Activated naive CD8-positive, alpha-beta T cell treated with anti-CD3 and anti-CD28 coated beads, Interleukin-2, amount 50 U/mL, for 16 hours (primary cell): ENCODE measurements at regions not wholly inside any gene's neighbourhood (a gene's known extent, or its start where the extent isn't known, plus 50 kb on each side); places are given as distances from the start of the nearest gene placed in this dataset.
"Not testable (repeated sequence)": the region's sequence is repeated elsewhere in the genome, so short reads cannot be mapped to it uniquely, and the experiment has no call there.

Experiments used
- DNase-seq: peaks from one replicate; pipeline ENCODE4 v3.0.0-alpha.2; 2020; ENCODE audit warnings: low read depth, low spot score

DNA sequence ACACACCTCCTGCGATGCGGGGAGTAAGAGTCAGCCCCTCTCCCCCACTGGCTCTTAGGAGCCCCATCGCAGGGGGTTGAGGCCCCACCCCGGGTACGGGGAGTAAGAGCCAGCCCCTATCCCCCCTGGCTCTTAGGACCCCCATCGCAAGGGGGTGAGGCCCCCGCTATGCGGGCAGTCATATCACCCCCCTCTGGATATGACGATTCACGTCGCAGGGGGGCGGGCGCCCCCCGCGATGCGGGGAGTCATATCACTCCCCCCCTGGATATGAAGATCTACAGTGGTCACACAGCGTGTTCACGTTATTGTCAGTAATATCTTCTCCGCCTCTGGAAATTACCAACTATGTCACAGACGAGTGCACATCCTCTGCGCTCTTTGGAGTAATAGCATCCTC, 61.1 kb downstream of the DEFB131A start:
- DNase-seq, result not testable (repeated sequence)

DNA sequence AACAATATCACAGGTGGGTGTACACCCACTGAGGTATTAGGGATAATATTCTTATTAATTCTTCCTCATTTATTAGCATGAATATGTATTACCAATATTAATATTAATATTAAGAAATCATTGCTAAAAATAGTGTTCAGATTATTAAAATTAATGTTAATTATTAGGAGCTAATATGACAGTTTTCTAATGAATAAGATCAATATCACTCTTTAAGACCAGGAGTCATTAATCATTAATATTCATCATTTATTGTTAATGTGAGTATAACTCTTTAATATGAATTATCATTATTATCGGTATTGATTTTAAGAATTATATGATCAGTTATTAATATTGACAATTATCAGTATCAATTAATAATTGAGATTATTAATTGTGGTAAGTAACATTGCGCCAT, 62.5 kb downstream of the DEFB131A start:
- DNase-seq, result not testable (repeated sequence)

DNA sequence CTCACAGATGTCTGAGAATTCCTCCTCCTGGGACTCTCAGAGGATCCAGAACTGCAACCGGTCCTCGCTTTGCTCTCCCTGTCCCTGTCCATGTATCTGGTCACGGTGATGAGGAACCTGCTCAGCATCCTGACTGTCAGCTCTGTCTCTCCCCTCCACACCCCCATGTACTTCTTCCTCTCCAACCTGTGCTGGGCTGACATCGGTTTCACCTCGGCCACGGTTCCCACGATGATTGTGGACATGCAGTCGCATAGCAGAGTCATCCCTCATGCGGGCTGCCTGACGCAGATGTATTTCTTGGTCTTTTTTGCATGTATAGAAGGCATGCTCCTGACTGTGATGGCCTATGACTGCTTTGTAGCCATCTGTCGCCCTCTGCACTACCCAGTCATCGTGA, 68.7 kb downstream of the DEFB131A start:
- DNase-seq, result not testable (repeated sequence)

DNA sequence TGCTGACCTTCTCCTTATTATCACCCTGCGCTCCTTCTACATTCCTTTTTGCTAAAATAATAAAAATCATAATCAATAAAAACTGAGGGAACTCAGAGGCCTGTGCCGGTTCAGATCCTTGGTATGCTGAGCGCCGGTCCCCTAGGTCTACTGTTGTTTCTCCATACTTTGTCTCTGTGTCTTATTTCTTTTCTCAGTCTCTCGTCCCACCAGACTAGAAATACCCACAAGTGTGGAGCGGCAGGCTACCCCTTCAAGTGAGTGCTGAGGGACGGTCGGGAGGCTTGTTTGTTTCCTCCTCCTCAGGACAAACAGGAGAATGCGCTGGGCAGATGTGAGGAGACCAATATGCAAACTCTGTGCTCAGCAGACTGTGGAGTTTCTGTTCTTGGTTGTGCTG, 75.4 kb downstream of the DEFB131A start:
- not testable (repeated sequence) for DNase-seq

DNA sequence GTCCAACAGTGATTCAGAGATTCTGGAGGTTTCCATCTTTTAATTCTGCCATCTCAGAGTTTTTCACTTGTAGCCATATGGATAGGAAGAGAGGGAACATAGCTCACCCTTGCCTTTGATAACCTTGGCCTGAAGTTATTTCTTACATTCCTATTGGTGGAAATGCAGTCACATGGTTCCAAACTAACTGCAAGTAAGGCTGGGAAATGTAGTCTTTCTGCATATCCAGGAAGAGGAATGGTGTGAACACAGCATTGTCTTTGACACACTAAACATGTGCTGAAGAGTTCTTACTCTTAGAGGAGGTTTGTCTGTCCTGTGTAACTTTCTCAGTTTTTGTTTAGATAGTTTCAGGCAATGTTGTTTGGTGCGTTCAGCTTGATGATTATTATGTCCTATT, 78.7 kb downstream of the DEFB131A start:
- not testable (repeated sequence) for DNase-seq

DNA sequence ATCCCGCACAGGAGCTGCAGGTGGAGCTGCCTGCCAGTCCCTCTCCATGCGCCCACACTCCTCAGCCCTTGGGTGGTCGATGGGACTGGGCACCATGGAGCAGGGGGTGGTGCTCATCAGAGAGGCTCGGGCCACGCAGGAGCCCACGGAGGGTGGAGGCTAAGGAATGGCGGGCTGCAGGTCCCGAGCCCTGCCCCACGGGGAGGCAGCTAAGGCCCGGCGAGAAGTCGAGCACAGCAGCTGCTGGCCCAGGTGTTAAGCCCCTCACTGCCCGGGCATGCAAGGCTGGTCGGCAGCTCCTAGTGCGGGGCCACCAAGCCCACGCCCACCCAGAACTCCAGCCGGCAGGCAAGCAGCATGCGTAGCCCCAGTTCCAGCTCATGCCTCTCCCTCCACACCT, 80.2 kb downstream of the DEFB131A start:
- DNase-seq, result not testable (repeated sequence)

DNA sequence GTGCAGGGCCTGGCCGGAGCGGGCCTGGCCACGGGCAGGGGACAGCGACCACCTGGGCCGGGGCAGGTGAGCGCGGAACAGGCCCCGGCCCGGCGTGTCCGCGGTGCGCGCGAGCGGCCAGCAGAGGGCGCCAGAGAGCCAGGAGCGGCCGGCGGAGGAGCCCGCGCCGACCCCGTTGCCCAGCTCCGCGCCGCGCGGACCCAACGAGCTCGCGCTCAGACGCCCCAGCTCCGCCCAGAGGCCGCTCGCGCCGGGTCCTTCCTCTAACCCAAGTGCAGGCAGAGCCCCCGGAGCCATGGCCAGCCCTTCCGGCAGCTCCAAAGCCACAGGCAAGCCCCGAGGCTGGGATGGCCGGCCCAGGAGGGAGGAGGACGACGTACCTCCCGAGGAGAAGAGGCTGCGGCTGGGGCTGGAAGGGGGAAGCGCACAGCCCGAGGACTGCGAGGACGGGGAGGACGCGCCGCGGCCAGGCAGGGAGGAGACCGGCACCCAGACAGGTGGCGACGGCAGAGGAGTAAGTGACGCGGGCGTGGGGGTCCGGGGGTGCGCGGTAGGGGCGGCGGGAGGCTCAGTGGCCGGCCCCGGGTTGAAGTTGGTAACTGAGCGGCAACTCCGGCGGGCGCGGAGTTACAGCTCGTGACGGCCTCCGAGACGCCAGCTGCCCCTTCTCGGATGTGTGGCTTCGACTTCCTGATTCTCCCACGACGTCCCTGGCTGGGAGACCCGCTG, 88.1 kb downstream of the DEFB131A start:
- peak; percentile 42 for DNase-seq

DNA sequence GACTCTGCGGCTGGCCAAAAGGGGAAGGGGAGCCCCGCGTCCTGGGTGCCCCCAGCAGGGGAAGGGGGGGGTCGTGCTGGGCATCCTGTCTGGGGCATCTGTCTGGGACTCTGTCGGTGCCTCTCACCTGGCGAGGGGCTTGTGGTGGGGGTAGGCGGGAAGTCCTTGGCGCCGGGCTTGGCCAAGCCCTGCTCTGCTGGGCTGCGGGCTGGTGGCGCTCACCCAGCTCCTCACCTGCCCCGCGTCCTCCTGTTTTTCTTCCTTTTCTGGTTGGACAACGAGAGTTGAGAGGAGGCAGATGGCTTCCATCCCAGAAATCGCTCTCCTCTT, 88.6 kb downstream of the DEFB131A start:
- not testable (repeated sequence) for DNase-seq

DNA sequence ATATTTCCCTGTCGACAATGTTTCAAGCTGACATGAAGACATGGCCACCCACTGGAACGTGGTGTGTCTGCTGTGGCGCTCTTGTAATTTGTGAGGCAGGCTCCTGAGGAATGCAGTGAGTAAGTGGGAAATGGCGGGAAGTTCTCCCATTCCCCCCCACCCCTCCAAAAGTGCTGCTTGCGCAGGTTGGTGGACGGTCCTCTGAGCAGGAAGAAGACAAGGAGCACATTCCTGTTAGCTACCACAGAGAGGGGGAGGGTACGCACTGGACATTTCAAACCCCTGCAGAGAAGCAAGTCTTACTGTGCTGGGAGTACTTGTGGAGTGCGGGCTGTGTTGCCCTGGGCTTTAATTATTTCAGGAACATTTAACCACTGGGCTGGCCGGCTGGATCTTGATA, 92.9 kb downstream of the DEFB131A start:
- not testable (repeated sequence) for DNase-seq

DNA sequence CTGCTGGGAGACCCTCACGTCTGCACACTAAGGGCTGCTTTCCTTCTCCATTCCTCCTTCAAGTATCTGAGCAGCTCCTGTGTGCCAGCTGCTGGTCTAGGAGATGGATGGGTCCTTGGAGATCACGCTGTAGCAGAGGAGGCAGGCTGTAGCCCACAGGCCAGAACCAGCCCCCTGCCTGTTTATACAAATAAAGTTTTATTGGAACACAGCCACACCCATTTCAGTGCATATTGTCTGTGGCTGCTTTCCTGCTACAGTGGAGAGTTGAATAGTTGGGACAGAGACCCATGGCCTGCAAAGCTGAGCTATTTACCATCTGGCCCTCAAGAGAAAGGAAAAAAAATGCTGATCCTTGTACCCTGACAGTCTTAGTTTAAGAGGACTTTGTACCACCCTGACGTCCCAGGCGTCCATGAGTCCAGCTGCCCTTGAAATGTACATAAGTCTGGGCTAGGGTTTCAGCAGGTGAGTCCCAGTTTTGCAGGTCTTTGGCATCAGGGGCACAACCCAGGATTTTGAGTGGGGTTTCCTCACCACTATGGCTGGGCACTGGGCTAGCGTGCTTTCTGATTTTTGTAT, 95.8 kb downstream of the DEFB131A start:
- not testable (repeated sequence) for DNase-seq

DNA sequence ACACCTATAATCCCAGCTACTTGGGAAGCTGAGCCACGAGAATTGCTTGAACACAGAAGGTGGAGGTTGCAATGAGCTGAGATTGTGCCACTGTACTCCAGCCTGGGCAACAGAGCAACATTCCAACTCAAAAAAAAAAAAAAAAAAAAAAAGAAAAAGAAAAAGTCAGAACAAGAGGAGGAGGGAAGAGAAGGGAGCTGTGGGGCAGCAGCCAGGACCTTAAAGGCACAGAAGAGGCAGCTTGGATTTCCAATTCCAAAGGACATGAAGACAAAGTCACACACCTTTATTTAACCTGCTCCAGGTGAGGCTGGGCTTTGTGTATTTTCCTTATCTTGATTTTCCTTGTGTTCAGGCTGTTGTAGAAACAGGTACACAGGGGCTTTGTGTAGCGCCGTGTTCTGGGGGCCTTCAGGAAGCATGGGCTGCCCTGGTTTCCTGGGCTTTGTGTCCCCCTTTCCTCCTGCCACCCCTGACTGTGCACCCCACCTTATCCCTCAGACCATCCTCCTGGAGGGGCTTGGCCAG, 97.2 kb downstream of the DEFB131A start:
- DNase-seq, result not testable (repeated sequence)

DNA sequence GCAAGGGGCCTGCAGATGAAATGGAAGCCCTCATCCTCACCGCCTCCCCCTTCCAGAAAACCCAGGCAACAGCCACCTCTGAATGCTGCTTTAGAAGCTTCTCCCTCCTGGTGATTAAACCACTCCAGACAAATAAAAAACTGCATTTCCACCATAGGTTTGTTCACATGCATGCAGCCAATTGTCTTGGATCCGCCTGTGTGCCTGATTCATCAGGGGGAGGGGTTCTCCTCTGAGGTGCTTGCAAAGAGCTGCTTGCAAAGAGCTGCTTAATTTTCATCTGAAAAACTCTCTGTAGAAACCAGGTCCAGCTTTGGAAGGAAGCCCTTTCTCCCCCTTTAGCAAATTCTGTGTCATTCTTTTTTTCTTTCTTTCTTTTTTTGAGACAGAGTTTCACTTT, 100.6 kb downstream of the DEFB131A start:
- not testable (repeated sequence) for DNase-seq

DNA sequence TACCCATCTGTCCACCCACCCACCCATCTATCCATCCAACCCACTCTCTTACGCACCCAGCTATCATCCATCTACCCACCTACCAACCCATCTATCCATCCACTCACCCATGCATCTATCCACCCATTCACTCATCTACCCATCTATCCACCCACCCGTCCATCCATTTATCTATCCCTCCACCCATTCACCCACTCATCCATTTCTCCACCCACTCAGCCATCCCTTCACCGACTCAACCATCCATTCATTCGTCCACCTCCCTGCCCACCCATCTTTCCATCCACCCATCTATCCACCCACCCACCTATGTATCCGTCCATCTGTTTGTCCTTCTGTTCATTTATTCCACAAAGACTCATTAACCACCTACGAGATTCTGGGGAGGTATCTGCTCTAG, 103.3 kb downstream of the DEFB131A start:
- not testable (repeated sequence) for DNase-seq

DNA sequence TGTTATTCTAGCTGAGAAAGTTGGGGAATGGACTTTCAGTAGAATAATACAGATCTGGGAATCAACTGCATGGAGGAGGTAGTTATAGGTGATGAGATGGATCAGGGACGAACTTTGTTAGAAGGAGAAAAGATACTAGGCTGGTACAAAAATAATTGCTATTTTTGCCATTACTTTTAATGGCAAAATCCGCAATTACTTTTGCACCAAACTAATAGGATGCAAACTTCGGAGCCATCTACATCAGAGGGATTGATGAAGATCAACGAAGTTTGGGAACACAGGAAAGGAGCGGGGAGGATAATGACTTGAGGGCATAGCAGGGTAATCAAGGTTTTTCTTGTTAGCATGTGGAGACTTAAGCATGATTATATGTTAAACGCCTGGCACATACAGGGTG, 111.9 kb downstream of the DEFB131A start:
- not testable (repeated sequence) for DNase-seq

DNA sequence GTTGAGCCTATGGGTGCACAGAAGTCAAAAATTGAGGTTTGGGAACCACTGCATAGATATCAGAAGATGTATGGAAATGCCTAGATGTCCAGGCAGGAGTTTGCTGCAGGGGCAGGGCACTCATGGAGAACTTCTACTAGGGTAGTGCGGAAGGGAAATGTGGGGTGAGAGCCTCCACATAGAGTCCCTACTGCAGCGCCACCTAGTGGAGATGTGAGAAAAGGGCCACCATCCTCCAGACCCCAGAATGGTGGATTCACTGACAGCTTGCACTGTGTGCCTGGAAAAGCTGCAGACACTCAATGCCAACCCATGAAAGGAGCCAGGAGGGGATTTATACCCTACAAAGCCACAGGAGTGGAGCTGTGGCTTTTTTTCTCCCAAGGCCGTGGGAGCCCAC, 133.7 kb downstream of the DEFB131A start:
- DNase-seq, result not testable (repeated sequence)

DNA sequence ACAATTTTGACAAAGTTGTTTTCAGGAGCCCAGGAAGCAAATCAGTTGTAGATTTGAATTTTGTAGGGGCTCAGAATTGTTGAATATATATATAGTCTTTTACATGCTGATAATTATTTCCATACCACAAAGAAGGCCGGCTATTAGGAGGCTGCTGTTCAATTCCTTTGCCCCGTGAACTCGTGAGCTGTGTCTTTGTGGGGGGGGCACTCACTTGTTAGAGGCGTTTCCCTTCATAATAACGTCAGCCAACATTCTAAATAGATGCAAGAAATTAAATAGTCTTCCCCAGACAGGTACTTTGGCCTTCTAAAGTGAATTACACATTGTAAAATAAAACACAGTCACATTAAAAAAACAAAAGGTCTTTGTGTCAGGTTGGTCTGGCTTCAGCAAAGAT, 138.7 kb downstream of the DEFB131A start:
- not testable (repeated sequence) for DNase-seq

DNA sequence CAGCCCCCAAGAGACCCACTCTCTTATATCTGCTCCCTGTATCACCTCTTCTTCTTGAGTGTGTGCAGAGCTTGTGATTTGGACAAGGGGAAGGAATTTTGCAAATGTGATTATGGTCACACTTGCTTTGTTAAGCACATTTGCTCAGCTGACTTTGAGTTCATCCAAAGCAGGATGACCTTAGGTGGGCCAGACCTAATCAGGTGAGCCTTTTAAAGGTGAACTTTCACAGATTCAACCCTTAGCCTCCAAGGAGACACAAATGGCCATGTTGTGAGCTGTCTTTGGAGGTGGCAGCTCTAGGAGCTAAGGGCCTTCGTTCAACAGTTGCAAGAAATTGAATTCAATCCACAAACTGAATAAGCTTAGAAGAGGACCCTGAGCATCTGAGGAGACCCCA, 147.8 kb downstream of the DEFB131A start:
- no peak for DNase-seq

DNA sequence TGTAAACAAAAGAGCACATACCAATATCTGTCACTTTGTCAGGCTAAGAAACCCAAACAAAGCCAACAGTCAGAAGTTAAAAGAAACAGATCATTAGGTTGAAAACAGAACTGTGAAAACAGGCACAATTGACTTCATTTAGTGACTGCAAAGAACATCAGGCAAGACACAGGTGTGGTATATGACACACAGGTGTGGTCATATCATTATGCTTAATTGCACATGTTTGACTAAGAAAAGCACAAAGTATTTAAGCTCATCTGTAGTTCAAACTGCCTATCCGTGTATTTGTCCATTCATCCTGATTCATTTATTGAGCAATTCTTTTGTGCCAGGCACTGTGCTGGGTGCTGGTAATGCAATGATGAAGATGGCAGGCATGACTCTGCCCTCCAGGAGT, 150.7 kb downstream of the DEFB131A start:
- DNase-seq, result no peak

DNA sequence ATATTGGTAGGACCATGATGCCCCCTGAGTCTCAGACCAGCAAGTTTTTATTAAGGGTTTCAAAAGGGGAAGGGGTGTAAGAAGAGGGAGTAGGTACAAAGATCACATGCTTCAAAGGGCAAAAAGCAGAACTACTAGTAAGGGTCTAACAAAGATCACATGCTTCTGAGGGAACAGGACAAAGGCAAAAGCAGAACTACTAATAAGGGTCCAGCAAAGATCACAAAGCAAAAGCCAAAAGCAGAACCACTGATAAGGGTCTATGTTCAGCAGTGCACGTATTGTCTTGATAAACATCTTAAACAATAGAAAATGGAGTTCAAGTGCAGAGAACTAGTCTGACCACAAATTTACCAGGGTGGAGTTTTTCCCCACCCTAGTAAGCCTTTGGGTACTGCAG, 151.3 kb downstream of the DEFB131A start:
- not testable (repeated sequence) for DNase-seq

DNA sequence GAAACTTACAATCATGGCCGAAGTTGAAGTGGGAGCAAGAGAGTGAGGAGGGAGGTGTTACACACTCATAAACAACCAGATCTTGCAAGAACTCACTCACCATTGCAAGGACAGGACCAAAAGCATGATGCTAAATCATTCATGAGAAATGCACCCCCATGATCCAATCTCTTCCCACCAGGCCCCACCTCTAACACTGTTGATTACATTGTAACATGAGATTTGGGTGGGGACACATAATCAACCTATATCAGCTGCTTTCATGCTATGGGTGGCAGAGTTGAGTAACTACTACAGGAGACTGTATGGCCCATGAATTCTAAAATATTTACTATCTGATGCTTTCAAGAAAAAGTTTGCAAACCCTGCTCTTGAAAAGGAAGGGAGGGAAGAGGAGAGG, 155.1 kb downstream of the DEFB131A start:
- no peak for DNase-seq

DNA sequence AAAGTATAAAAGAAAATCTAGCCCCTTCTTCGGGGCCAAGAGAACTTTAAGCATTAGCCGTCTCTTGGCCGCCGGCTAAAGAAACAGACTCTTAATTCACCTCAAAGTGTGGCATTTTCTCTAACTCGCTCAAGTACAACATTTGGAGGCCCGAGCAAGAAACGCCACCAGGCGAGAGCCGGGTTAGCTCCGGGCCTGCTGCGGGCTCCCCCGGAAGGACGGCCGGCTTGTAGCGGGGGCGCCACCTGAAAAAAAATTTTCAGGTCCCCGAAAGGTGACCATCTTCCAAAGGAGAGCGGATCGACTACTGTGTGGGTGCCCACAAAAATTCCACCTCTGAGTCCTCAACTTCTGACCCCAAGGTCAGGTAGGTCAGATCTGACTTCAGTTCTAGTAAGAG, 156.0 kb downstream of the DEFB131A start:
- DNase-seq, result no peak

DNA sequence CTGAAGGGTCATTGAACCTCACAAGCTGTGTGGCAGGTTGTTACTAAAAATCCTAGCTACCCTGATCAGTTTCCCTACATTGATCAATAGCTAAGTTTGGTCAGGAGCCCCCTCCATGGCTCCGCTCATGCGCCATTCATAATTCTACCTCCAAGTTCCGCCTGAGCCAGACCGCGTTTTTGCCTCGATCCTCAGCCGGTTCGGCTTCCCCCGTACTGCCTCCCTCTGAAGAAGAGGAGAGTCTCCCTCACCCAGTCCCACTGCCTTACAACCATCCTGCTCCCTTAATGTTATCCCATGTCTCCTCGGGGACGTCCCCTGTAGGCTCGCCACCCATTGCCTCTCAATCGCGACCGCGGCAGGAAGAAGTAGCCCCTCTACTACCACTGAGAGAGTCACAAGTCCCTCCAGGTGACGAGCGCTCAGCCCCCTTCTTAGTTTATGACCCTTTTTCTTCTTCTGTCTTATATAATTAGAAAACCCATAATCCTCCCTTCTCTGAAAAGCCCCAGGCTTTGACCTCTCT, 158.2 kb downstream of the DEFB131A start:
- DNase-seq, result no peak
